ENCODE measurements at regions not wholly inside any gene's neighbourhood (a gene's known extent, or its start where the extent isn't known, plus 50 kb on each side); places are given as distances from the start of the nearest gene placed in this dataset.

DNA sequence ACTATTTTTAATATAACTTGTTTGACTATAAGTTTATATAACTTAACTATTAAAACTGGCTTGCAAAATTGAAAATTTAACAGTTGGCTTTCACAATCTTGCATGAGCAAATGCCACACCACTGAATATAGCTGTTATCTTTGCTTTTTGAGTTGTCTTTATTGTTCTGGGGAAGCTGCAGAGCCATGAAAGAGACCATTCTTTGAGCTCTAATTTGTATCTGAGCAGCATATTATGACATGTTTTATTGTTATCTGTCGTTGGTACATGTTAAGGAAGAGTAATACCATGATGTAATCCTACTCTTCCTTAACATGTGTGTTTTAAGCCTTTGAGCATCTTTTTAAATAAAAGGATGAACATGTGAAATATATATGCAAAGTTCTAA lies 97.1 kb upstream of the ANK2 start:
- intact Hi-C loops (cut with micrococcal nuclease; ENCODE audit: unreplicated experiment) = no loop called here
- CTCF ChIA-PET = interaction anchor here (0.9 kb wide), 1 partner anchor 99 kb away, joined by 4 read pairs; no protein-coding TSS in a partner anchor

GRCh38 chr4:112953262-112953661 lies 96.2 kb upstream of the ANK2 start:
- ChIA-PET POLR2A (ENCODE audit: unreplicated experiment) (no interaction called here), CTCF (no interaction called here)
- H3K4me2 ChIP-seq = no peak overlapping the region
- no peaks in the 10 kb centered on the region for H3K79me2 ChIP-seq (ENCODE audit: low read depth)
- H3F3A ChIP-seq (ENCODE audit: insufficient read depth, low read depth) = no peaks in the 10 kb centered on the region
- H3K36me3 ChIP-seq (ENCODE audit: low read depth) = no peaks in the 10 kb centered on the region
- DNase-seq = no peak
- TF ChIP-seq CTCF (conservative IDR thresholded peaks at IDR 0.05) (no peak), EZH2 (IDR thresholded peaks at IDR 0.05; ENCODE audit: low read depth) (no peak)
- no peak overlapping the region for H3K27ac ChIP-seq
- H4K20me1 ChIP-seq (ENCODE audit: insufficient read depth) = no peaks in the 10 kb centered on the region
- H3K4me3 ChIP-seq = no peak overlapping the region
- BruUV-seq (replicated peaks) = no TSS peak
- intact Hi-C loops (cut with micrococcal nuclease; ENCODE audit: unreplicated experiment) = no loop called here
- H3K9me3 ChIP-seq (ENCODE audit: insufficient read depth, low read depth) = no peaks in the 10 kb centered on the region
- no peaks in the 10 kb centered on the region for H3K27me3 ChIP-seq (ENCODE audit: insufficient read depth, low read depth)
- no peaks in the 10 kb centered on the region for H3K9me2 ChIP-seq (ENCODE audit: insufficient read depth)
- no peak overlapping the region for H2AFZ ChIP-seq
- H3K4me1 ChIP-seq (replicated peaks; ENCODE audit: insufficient read depth) = no peaks in the 10 kb centered on the region

More for the DNA sequence above, 97.1 kb upstream of the ANK2 start:
- Histone ChIP-seq H3K27ac (no peak overlapping the region), H3K9me3 (ENCODE audit: insufficient read depth, low read depth) (no peaks in the 10 kb centered on the region), H3K79me2 (ENCODE audit: low read depth) (no peaks in the 10 kb centered on the region), H3K27me3 (ENCODE audit: insufficient read depth, low read depth) (no peaks in the 10 kb centered on the region), H3K4me3 (no peak overlapping the region), H3K36me3 (ENCODE audit: low read depth) (no peaks in the 10 kb centered on the region), H2AFZ (no peak overlapping the region), H4K20me1 (ENCODE audit: insufficient read depth) (no peaks in the 10 kb centered on the region), H3F3A (ENCODE audit: insufficient read depth, low read depth) (no peaks in the 10 kb centered on the region), H3K4me2 (no peak overlapping the region), H3K4me1 (replicated peaks; ENCODE audit: insufficient read depth) (no peaks in the 10 kb centered on the region), H3K9me2 (ENCODE audit: insufficient read depth) (no peaks in the 10 kb centered on the region)
- BruUV-seq (replicated peaks) = no TSS peak
- POLR2A ChIA-PET (ENCODE audit: unreplicated experiment) = no interaction called here
- no peak for DNase-seq
- no peak for TF ChIP-seq CTCF (conservative IDR thresholded peaks at IDR 0.05)
- no peak for TF ChIP-seq EZH2 (IDR thresholded peaks at IDR 0.05; ENCODE audit: low read depth)

GRCh38 chr4:112954286-112954685 lies 95.2 kb upstream of the ANK2 start:
- CTCF ChIA-PET = no interaction called here
- H3K9me3 ChIP-seq (ENCODE audit: insufficient read depth, low read depth) = no peaks in the 10 kb centered on the region
- intact Hi-C loops (cut with micrococcal nuclease; ENCODE audit: unreplicated experiment) = no loop called here

More at GRCh38 chr4:112954286-112954685, 95.2 kb upstream of the ANK2 start:
- POLR2A ChIA-PET (ENCODE audit: unreplicated experiment) = no interaction called here
- Histone ChIP-seq H3K4me2 (no peak overlapping the region), H4K20me1 (ENCODE audit: insufficient read depth) (no peaks in the 10 kb centered on the region), H3K4me3 (no peak overlapping the region), H2AFZ (no peak overlapping the region), H3K9me2 (ENCODE audit: insufficient read depth) (no peaks in the 10 kb centered on the region), H3K36me3 (ENCODE audit: low read depth) (no peaks in the 10 kb centered on the region), H3F3A (ENCODE audit: insufficient read depth, low read depth) (no peaks in the 10 kb centered on the region), H3K79me2 (ENCODE audit: low read depth) (no peaks in the 10 kb centered on the region), H3K4me1 (replicated peaks; ENCODE audit: insufficient read depth) (no peaks in the 10 kb centered on the region), H3K27me3 (ENCODE audit: insufficient read depth, low read depth) (no peaks in the 10 kb centered on the region), H3K27ac (no peak overlapping the region)
- no peak for TF ChIP-seq CTCF (conservative IDR thresholded peaks at IDR 0.05)
- TF ChIP-seq EZH2 (IDR thresholded peaks at IDR 0.05; ENCODE audit: low read depth) = no peak
- no peak for DNase-seq
- BruUV-seq (replicated peaks) = no TSS peak
